22Rv1 (cell line): ENCODE measurements at regions not wholly inside any gene's neighbourhood (a gene's known extent, or its start where the extent isn't known, plus 50 kb on each side); places are given as distances from the start of the nearest gene placed in this dataset.

Source experiments
- H3K27ac ChIP-seq: fragments of 450-650 bp; 2 replicates; pipeline ENCODE4 v1.5.1; 2017
- CTCF ChIP-seq: fragments of 450-650 bp; IDR thresholded peaks from 2 replicates; pipeline ENCODE4 v1.5.1; 2017; ENCODE audit warnings: mild to moderate bottlenecking
- ZFX ChIP-seq: fragments of 450-650 bp; IDR thresholded peaks from 2 replicates; pipeline ENCODE4 v1.6.1; 2017; ENCODE audit warnings: antibody characterized with exemption, borderline replicate concordance

- no peak overlapping the region for H3K27ac ChIP-seq
- TF ChIP-seq ZFX (no peak), CTCF (no peak)
Measured at GRCh38 chr2:136377423-136378382, 259.8 kb upstream of the CXCR4 start.

- no peak for TF ChIP-seq CTCF
- no peak for TF ChIP-seq ZFX
- no peak overlapping the region for H3K27ac ChIP-seq
Measured at GRCh38 chr2:136376798-136377211, 258.9 kb upstream of the CXCR4 start.

- TF ChIP-seq ZFX (no peak), CTCF (no peak)
- no peak overlapping the region for H3K27ac ChIP-seq
Measured at GRCh38 chr2:136376211-136376610, 258.3 kb upstream of the CXCR4 start.

- TF ChIP-seq ZFX (no peak), CTCF (no peak)
- H3K27ac ChIP-seq = no peak overlapping the region
Measured at GRCh38 chr2:136375017-136375901, 257.3 kb upstream of the CXCR4 start.

- TF ChIP-seq CTCF (no peak), ZFX (no peak)
- H3K27ac ChIP-seq = no peak overlapping the region
Measured at GRCh38 chr2:136373841-136374240, 255.9 kb upstream of the CXCR4 start.

- TF ChIP-seq CTCF (no peak), ZFX (no peak)
- H3K27ac ChIP-seq = no peak overlapping the region
Measured at GRCh38 chr2:136373029-136373428, 255.1 kb upstream of the CXCR4 start.
